ENCODE measurements at regions not wholly inside any gene's neighbourhood (a gene's known extent, or its start where the extent isn't known, plus 50 kb on each side); places are given as distances from the start of the nearest gene placed in this dataset.

DNA sequence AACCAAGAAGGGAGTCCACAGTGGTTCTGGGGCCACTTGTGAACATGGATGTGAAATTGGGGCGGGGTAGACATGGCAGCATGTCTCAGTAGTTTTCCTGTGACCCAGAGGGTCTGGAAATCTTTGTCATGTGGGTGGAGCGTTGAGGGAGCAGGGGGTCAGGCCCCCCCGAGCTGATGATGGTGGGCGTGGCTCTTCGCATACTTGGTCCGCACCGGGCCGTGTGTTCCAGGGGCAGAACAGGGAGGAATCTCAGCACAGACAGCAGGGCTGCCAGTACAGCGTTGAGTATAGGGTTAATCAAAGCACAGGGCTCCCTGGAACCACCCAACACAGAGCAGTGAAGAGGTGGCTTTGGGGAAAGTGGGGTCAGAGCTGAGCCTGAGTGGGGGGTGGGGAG lies 267.5 kb downstream of the SEC14L1 start:
- Histone ChIP-seq H3K4me1 (replicated peaks in 1 of 4; ENCODE audit: control insufficient read depth in 3 of 4, insufficient read depth in 4 of 4, low read length in 3 of 4) (peaks cover 6 to 25% (median 12%) of the 10 kb centered on the region in 4 experiments), H3K4ac (replicated peaks; ENCODE audit: insufficient read length, low read depth, low read length) (no peak overlapping the region), H3K27ac (ENCODE audit: low read depth, low read length) (no peak overlapping the region), H3K9ac (replicated peaks in 1 of 4; ENCODE audit: extremely low read depth in 1 of 4, low read depth in 3 of 4, low read length in 3 of 4) (no peak overlapping the region), H3K36me3 (ENCODE audit: control insufficient read depth in 2 of 4, insufficient read depth in 4 of 4, low read length in 3 of 4) (no peaks in the 10 kb centered on the region; a peak in 1 of 8 replicates), H2BK12ac (ENCODE audit: low read depth, low read length) (no peak overlapping the region), H3K4me2 (ENCODE audit: insufficient read depth in 1 of 2, low read depth in 2 of 2, low read length in 2 of 2) (no peak overlapping the region), H3K23me2 (ENCODE audit: low read depth, low read length) (no peaks in the 10 kb centered on the region), H3K56ac (replicated peaks; ENCODE audit: insufficient read length, low read depth, low read length) (no peak overlapping the region), H3K4me3 (ENCODE audit: extremely low read depth in 1 of 4, insufficient read depth in 2 of 4, low read depth in 3 of 4, low read length in 4 of 4) (no peak overlapping the region), H2AFZ (ENCODE audit: low read length) (no peak overlapping the region), H2AK5ac (ENCODE audit: low read depth, low read length) (no peak overlapping the region), H4K91ac (replicated peaks; ENCODE audit: insufficient read length, low read length) (no peak overlapping the region), H3K9me3 (ENCODE audit: insufficient read depth in 2 of 2, low read depth in 1 of 2, low read length in 1 of 2) (no peaks in the 10 kb centered on the region), H4K5ac (ENCODE audit: insufficient read length, low read depth, low read length) (no peak overlapping the region), H3K79me1 (ENCODE audit: low read depth, low read length) (peaks cover 22% of the 10 kb centered on the region), H3K27me3 (replicated peaks in 1 of 4; ENCODE audit: control insufficient read depth in 3 of 4, extremely low read depth in 1 of 4, insufficient read depth in 3 of 4, low read length in 3 of 4) (no peaks in the 10 kb centered on the region), H3K79me2 (ENCODE audit: control insufficient read depth in 1 of 2, insufficient read depth in 2 of 2, low read length in 2 of 2) (peaks cover 3 to 64% of the 10 kb centered on the region in 2 experiments; a peak in 3 of 4 replicates), H4K8ac (ENCODE audit: extremely low read depth, insufficient read depth, low read length) (no peak overlapping the region), H2BK120ac (replicated peaks; ENCODE audit: low read depth, low read length) (no peak overlapping the region), H4K20me1 (replicated peaks in 1 of 2; ENCODE audit: control insufficient read depth in 1 of 2, insufficient read depth in 2 of 2, low read length in 2 of 2) (peaks cover 10 to 24% of the 10 kb centered on the region in 2 experiments), H2BK5ac (ENCODE audit: low read depth, low read length) (no peak overlapping the region), H3K18ac (ENCODE audit: extremely low read depth, low read length) (no peak overlapping the region), H3K23ac (ENCODE audit: insufficient read length) (no peak overlapping the region), H2BK20ac (ENCODE audit: low read length) (no peak overlapping the region), H3K14ac (ENCODE audit: insufficient read length) (no peak overlapping the region), H2BK15ac (ENCODE audit: low read length) (no peak overlapping the region)
- DNase-seq (ENCODE audit: low read depth in 1 of 2, low spot score in 2 of 2) (no peak), FAIRE-seq (no peak)
- CTCF ChIA-PET (ENCODE audit: partially characterized antibody): interaction anchor here (0.6 to 39.2 kb wide), 3 partner anchors 21 to 78 kb away, joined by 4 to 512 read pairs (median 4); no protein-coding TSS in a partner anchor
- TF ChIP-seq YY1 (IDR thresholded peaks at IDR 0.05; ENCODE audit: low read depth, low read length) (no peak), CBX8 (IDR thresholded peaks at IDR 0.05; ENCODE audit: borderline replicate concordance, low read depth, low read length) (no peak), RNF2 (IDR thresholded peaks at IDR 0.05; ENCODE audit: borderline replicate concordance, low read depth, low read length, missing control alignments, poor library complexity, severe bottlenecking) (no peak), MAFK (IDR thresholded peaks at IDR 0.05; ENCODE audit: low read depth, low read length) (no peak), POLR2A (IDR thresholded peaks at IDR 0.05; ENCODE audit: control extremely low read depth in 1 of 2, low read depth in 2 of 2, low read length in 2 of 2) (no peak), CREB1 (IDR thresholded peaks at IDR 0.05) (no peak), CHD2 (IDR thresholded peaks at IDR 0.05; ENCODE audit: low read length) (no peak), RBBP5 (IDR thresholded peaks at IDR 0.05; ENCODE audit: borderline replicate concordance, low read depth, low read length) (no peak), ASH2L (IDR thresholded peaks at IDR 0.05; ENCODE audit: low read length) (no peak), RXRA (IDR thresholded peaks at IDR 0.05; ENCODE audit: insufficient read depth, low read depth, low read length) (no peak), JUN (IDR thresholded peaks at IDR 0.05; ENCODE audit: low read depth, low read length) (no peak), HDAC2 (IDR thresholded peaks at IDR 0.05; ENCODE audit: borderline replicate concordance in 1 of 2, low read depth in 2 of 2, low read length in 2 of 2) (no peak), KDM4A (IDR thresholded peaks at IDR 0.05; ENCODE audit: low read depth, low read length, severe bottlenecking) (no peak)
- TF ChIP-seq, protein P1, sequence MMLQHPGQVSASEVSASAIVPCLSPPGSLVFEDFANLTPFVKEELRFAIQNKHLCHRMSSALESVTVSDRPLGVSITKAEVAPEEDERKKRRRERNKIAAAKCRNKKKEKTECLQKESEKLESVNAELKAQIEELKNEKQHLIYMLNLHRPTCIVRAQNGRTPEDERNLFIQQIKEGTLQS (IDR thresholded peaks at IDR 0.05; ENCODE audit: insufficient read depth, low read depth, low read length): no peak
- POLR2A ChIA-PET (ENCODE audit: partially characterized antibody): interaction anchor here (0.6 to 1.7 kb wide), 4 partner anchors 11 to 58 kb away, joined by 3 to 6 read pairs (median 4); no protein-coding TSS in a partner anchor
- WGBS, 2 experiments (ENCODE audit: extremely low coverage in 1 of 2, insufficient coverage in 1 of 2, insufficient read length in 1 of 2, insufficient replicate concordance in 2 of 2, low coverage in 1 of 2, low lambda C conversion rate in 2 of 2, missing lambda C conversion rate in 1 of 2): 78% methylated on average over 9 of the region's 9 CpGs; no CpG with 5 or more reads in 1 of the 2 experiments
